ENCODE measurements at regions not wholly inside any gene's neighbourhood (a gene's known extent, or its start where the extent isn't known, plus 50 kb on each side); places are given as distances from the start of the nearest gene placed in this dataset.

DNA sequence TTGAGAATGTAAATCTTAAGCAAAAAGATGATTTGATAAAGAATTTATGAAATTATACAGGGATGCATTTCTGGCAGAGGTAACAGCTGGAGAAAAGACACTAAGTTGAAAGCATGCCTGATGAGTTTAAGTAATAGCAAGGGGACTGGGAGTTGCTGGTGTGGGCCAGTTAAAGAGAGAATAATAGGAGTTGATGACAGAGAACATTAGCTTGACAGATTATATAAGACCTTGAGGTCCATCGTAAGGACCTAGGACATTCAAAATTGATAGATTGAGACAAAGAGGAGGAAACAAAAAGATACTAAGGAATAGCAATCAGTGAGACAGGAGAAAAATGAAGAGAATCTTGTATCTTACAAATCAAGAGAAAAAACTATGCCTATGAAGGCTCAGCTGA, 84.7 kb upstream of the TMPRSS15 start:
- TF ChIP-seq, protein P1, sequence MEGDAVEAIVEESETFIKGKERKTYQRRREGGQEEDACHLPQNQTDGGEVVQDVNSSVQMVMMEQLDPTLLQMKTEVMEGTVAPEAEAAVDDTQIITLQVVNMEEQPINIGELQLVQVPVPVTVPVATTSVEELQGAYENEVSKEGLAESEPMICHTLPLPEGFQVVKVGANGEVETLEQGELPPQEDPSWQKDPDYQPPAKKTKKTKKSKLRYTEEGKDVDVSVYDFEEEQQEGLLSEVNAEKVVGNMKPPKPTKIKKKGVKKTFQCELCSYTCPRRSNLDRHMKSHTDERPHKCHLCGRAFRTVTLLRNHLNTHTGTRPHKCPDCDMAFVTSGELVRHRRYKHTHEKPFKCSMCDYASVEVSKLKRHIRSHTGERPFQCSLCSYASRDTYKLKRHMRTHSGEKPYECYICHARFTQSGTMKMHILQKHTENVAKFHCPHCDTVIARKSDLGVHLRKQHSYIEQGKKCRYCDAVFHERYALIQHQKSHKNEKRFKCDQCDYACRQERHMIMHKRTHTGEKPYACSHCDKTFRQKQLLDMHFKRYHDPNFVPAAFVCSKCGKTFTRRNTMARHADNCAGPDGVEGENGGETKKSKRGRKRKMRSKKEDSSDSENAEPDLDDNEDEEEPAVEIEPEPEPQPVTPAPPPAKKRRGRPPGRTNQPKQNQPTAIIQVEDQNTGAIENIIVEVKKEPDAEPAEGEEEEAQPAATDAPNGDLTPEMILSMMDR (IDR thresholded peaks at IDR 0.05 in 2 of 3, conservative IDR thresholded peaks at IDR 0.05 in 1 of 3; ENCODE audit: borderline replicate concordance in 1 of 3, insufficient read depth in 1 of 3, low read depth in 2 of 3, low read length in 2 of 3) = no peak
- TF ChIP-seq, protein P2, sequence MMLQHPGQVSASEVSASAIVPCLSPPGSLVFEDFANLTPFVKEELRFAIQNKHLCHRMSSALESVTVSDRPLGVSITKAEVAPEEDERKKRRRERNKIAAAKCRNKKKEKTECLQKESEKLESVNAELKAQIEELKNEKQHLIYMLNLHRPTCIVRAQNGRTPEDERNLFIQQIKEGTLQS (IDR thresholded peaks at IDR 0.05) = no peak
- no peak for TF ChIP-seq POLR2A (IDR thresholded peaks at IDR 0.05; ENCODE audit: borderline replicate concordance, extremely low read depth, insufficient read depth, insufficient read length)
- no peak for TF ChIP-seq ELF1 (IDR thresholded peaks at IDR 0.05; ENCODE audit: borderline replicate concordance, low read depth)
- no peak for TF ChIP-seq POLR2AphosphoS5 (IDR thresholded peaks at IDR 0.05; ENCODE audit: low read depth, low read length)
- TF ChIP-seq ZNF274 (IDR thresholded peaks at IDR 0.05; ENCODE audit: low read depth, low read length) = no peak
- TF ChIP-seq RAD21 (IDR thresholded peaks at IDR 0.05; ENCODE audit: low read depth) = no peak

All from HCT116 (cell line).